NCI-H1092 treated with DMSO at 0.1 percent for 48 hours (cell line): ENCODE measurements at regions not wholly inside any gene's neighbourhood (a gene's known extent, or its start where the extent isn't known, plus 50 kb on each side); places are given as distances from the start of the nearest gene placed in this dataset.
A peak's percentile ranks its signal among the peaks of the same experiment; 100 is the strongest.

Experiments used
- DNase-seq: peaks from one replicate; lab custom pipeline; 2025; lab: John Stamatoyannopoulos, UW

GRCh38 chr22:45096256-45096907, 67.3 kb upstream of the NUP50 start:
- peak; percentile 0 for DNase-seq

- DNase-seq = no peak
Measured at GRCh38 chr22:45097061-45097460, 66.7 kb upstream of the NUP50 start.

GRCh38 chr22:45098056-45098455, 65.7 kb upstream of the NUP50 start:
- no peak for DNase-seq

- no peak for DNase-seq
Measured at GRCh38 chr22:45099961-45100360, 63.8 kb upstream of the NUP50 start.

- peak; percentile 15 for DNase-seq
Measured at GRCh38 chr22:45101515-45102227, 62.1 kb upstream of the NUP50 start.

- no peak for DNase-seq
Measured at GRCh38 chr22:45102896-45103420, 60.8 kb upstream of the NUP50 start.

GRCh38 chr22:45103756-45104155, 60.0 kb upstream of the NUP50 start:
- DNase-seq = no peak

- no peak for DNase-seq
Measured at GRCh38 chr22:45104313-45104712, 59.4 kb upstream of the NUP50 start.

GRCh38 chr22:45105281-45105702, 58.4 kb upstream of the NUP50 start:
- no peak for DNase-seq

- DNase-seq = no peak
Measured at GRCh38 chr22:45107671-45108070, 56.1 kb upstream of the NUP50 start.

GRCh38 chr22:45112136-45112879, 51.4 kb upstream of the NUP50 start:
- no peak for DNase-seq
